ENCODE measurements at regions not wholly inside any gene's neighbourhood (a gene's known extent, or its start where the extent isn't known, plus 50 kb on each side); places are given as distances from the start of the nearest gene placed in this dataset.

- no peak for TF ChIP-seq MAX (CRISPR knock-in tag; IDR thresholded peaks at IDR 0.05)
- no peak for TF ChIP-seq ATF3 (CRISPR knock-in tag; conservative IDR thresholded peaks at IDR 0.05)
- no peak for TF ChIP-seq CTCF (IDR thresholded peaks at IDR 0.05)
- no peak for TF ChIP-seq USF1 (CRISPR knock-in tag; IDR thresholded peaks at IDR 0.05)
- TF ChIP-seq HMGXB4 (CRISPR knock-in tag; IDR thresholded peaks at IDR 0.05), result no peak
- no peak for TF ChIP-seq GTF2I (CRISPR knock-in tag; conservative IDR thresholded peaks at IDR 0.05)
- TF ChIP-seq ZNF219 (CRISPR knock-in tag; IDR thresholded peaks at IDR 0.05; ENCODE audit: borderline replicate concordance), result no peak
- TF ChIP-seq TP53 (CRISPR knock-in tag; IDR thresholded peaks at IDR 0.05), result no peak
- no peak for TF ChIP-seq ZBTB21 (CRISPR knock-in tag; IDR thresholded peaks at IDR 0.05; ENCODE audit: borderline replicate concordance)
- TF ChIP-seq ETV6 (CRISPR knock-in tag; IDR thresholded peaks at IDR 0.05), result no peak
- TF ChIP-seq JUN (CRISPR knock-in tag; IDR thresholded peaks at IDR 0.05), result no peak
- no peak for TF ChIP-seq ZMAT4 (CRISPR knock-in tag; IDR thresholded peaks at IDR 0.05)
Observed at GRCh38 chr18:64245126-64245861, 96.4 kb upstream of the LINC00305 start.
